ENCODE measurements at regions not wholly inside any gene's neighbourhood (a gene's known extent, or its start where the extent isn't known, plus 50 kb on each side); places are given as distances from the start of the nearest gene placed in this dataset.

DNA sequence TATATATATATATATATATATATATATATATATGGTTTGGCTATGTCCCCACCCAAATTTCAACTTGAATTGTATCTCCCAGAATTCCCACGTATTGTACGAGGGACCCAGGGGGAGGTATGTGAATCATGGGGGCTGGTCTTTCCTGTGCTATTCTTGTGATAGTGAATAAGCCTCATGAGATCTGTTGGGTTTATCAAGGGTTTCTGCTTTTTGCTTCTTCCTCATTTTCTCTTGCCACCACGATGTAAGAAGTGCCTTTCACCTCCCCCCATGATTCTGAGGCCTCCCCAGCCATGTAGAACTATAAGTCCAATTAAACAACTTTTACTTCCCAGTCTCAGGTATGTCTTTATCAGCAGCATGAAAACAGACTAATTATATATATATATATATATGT is 52.3 kb upstream of the ADAMTS2 start:
- TF ChIP-seq TOX (CRISPR knock-in tag; IDR thresholded peaks at IDR 0.05; ENCODE audit: borderline replicate concordance), result no peak
- no peak for TF ChIP-seq TCF4 (CRISPR knock-in tag; IDR thresholded peaks at IDR 0.05; ENCODE audit: borderline replicate concordance)
- no peak for TF ChIP-seq PATZ1 (CRISPR knock-in tag; IDR thresholded peaks at IDR 0.05; ENCODE audit: borderline replicate concordance)
- no peak for TF ChIP-seq ZNF8 (CRISPR knock-in tag; IDR thresholded peaks at IDR 0.05)
- no peak for TF ChIP-seq ZNF565 (CRISPR knock-in tag; conservative IDR thresholded peaks at IDR 0.05; ENCODE audit: low read depth)

Data from SK-N-SH treated with all-trans-retinoic acid at 6 μM for 48 hours (cell line).